ENCODE measurements at regions not wholly inside any gene's neighbourhood (a gene's known extent, or its start where the extent isn't known, plus 50 kb on each side); places are given as distances from the start of the nearest gene placed in this dataset.

DNA sequence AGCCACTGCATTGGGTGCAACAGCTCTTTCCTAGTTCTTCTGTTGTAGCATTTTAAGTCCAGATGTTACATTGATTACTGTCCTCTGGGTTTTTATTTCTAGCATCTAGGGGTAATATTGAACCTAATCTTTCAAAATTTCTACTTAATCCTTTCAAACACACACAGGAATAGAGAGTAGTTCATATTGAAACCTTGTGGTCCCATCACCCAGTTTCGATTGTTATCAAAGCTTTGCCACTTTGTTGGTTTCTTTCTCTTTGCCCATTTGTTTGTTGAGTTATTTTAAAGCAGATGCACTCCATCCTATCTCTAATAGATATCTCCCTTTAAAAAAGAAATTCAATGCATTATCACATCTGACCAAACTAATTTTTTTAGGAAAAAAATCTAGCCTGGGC lies 422.9 kb upstream of the AMELY start:
- TF ChIP-seq, protein P1, sequence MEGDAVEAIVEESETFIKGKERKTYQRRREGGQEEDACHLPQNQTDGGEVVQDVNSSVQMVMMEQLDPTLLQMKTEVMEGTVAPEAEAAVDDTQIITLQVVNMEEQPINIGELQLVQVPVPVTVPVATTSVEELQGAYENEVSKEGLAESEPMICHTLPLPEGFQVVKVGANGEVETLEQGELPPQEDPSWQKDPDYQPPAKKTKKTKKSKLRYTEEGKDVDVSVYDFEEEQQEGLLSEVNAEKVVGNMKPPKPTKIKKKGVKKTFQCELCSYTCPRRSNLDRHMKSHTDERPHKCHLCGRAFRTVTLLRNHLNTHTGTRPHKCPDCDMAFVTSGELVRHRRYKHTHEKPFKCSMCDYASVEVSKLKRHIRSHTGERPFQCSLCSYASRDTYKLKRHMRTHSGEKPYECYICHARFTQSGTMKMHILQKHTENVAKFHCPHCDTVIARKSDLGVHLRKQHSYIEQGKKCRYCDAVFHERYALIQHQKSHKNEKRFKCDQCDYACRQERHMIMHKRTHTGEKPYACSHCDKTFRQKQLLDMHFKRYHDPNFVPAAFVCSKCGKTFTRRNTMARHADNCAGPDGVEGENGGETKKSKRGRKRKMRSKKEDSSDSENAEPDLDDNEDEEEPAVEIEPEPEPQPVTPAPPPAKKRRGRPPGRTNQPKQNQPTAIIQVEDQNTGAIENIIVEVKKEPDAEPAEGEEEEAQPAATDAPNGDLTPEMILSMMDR (IDR thresholded peaks at IDR 0.05) = no peak
- no peak for TF ChIP-seq ZFX (IDR thresholded peaks at IDR 0.05; ENCODE audit: borderline replicate concordance)
